GM21717 (cell line): ENCODE measurements at regions not wholly inside any gene's neighbourhood (a gene's known extent, or its start where the extent isn't known, plus 50 kb on each side); places are given as distances from the start of the nearest gene placed in this dataset.

ENCODE experiments used
- ATAC-seq: cut with Tn5 transposase; IDR thresholded peaks from one replicate; pipeline ENCODE4 v1.9.1; 2021; ENCODE audit warnings: mild to moderate bottlenecking, moderate library complexity; ENCODE audit not compliant: unreplicated experiment

DNA sequence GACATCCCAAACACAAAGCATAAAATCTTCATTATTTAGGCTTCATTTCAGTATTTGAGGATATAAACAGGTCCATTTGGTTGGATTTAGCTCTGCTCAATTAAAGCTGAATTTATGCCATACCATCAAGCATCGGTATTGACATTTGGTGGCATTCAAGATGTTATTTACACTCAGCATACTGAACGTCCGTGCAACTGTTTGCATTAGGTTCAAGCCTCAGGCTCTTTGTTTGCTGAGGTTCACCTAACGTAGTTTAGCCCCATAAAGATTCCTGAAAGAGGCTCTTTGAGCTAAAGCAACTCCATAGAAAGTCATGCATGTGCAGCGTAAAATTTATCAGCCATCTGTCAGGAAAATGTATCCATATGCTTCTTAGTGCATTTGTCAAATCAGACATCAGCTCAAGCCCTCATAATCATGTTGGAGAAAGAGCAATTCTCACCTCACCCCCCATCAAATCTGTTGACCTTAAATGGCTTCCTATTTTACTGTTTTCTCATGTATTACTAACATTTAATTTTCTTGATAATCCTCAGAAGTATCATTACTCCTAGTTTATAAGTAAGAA is 366.9 kb downstream of the EPHA4 start:
- ATAC-seq, result no peak

DNA sequence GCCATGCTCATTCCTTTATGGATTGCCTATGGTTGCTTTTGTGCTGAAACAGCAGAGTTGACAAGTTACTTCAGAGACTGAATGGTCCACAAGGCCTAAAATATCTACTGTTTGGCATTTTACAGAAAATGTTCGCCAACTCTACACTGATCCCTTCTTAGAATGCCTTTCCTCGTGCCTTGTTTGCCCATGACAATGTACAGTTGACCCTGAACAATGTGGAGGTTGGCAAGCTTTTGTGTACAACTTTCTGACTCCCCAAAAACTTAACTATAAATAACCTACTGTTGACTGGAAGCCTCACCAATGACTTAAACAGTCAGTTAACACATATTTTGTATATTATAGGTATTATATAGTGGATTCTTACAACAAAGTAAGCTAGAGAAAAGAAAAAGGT is 361.4 kb downstream of the EPHA4 start:
- no peak for ATAC-seq

DNA sequence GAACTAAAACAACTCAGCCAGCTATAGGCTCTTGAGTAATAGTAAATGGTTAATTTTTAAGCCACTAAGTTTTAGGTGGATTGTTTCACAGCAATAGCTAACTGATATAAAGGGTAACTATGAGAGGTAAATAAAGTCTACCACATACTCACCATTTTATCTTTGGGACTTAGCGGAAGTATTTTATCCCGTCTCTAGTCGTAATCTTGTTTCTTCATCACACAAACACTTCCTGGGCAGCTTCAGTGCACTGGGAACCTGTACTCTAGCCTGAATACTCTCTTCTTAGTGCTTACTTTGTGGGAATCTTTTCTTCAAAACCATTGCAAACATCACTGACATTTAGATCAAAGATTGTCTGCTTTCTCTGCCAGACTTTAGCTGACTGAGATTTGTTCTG is 360.5 kb downstream of the EPHA4 start:
- no peak for ATAC-seq

DNA sequence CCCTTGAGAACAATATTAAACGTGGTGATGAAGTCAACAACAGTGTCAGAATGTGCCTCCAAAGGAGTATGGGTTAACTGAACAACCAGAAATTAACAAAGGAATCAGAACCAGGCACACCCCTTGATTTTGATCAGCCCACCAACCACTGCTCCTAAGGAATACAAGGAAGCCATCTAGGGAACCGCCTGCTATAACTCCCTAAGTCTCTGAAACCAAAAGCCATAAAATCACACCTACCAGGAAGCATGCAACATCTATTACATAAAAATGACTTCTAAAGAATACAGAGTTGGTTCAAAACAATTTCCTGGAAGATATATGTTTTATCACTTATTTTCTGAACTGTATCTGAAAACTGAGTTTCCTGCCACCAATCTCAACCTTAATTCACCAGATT is 360.0 kb downstream of the EPHA4 start:
- ATAC-seq, result no peak

DNA sequence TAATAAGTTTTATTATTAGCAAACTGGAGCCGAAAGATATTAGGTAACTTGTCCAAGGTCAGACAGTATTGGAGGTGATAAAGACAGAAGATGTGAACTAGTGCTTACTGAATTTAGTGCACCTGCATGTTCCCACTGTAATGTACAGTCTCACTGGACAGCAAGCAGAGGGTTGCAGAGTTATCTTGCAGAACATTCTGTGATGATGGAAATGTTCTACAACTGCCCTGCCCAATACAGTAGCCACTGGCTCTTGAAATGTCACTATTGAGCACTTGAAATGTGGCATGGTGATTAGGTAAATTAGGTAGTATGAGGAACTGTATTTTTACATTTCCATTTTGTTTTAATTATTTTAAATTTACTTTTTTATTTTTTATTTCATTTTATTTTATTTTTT is 356.6 kb downstream of the EPHA4 start:
- ATAC-seq, result no peak

DNA sequence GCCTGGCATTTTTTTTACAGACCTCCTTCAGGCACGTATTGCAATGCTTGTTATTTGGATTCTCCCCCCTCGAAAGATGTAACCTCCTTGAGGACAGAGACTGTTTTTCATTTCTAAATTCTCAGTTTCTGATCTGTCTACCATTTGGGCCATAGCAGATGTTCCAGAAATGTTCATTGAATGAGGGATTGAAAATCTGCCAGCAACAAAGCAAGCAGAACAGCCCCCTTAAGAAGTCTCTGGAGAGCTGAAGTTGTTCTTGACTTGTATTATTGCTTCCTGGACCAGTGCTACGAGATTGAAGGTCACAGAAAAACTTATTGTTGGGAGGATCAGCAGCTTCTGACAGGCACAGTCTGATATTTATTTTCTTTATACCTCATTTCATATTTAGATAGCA is 355.5 kb downstream of the EPHA4 start:
- no peak for ATAC-seq

DNA sequence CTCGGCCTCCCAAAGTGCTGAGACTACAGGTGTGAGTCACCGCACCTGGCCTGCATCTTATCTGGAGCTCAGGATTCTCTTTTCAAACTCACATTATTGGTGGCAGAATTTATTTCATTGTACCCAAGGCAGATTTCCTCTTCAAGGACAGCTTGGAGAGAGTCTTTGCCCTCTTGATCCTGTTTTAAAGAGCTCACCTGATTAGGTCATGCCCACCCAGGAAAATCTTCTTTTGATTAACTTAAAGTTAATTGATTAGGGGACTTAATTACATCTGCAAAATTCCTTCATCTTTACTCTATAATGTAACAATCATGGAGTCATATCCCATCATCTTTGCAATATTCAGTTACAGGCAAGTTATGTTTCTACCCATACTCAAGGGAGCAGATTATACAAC is 346.4 kb downstream of the EPHA4 start:
- ATAC-seq, result no peak

DNA sequence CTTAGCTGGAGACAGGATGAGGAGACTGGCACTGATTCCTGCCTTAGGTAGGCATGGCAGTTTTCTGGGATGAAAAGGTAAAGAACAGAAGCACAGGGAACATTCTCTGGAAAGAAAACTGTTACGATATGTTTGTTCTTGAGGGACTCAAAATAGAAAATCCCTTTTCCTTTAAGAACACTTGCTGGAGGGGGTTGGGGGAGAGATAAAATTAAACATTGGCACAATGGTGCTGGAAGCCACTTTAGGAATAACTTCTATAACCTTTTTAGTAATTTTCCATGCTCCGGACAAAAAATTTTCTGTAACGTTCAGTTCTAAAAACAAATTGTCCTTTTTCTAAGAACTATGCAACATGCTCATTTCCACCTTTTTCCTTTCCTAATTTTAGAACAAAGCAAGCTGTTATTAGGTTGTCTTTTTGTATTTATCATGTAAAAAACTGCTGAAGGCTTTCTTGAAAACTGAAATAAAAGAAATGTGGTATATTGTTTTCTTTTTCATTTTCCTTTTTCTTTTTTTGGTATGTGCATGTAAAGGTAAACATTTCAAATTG is 343.8 kb downstream of the EPHA4 start:
- ATAC-seq, result no peak

DNA sequence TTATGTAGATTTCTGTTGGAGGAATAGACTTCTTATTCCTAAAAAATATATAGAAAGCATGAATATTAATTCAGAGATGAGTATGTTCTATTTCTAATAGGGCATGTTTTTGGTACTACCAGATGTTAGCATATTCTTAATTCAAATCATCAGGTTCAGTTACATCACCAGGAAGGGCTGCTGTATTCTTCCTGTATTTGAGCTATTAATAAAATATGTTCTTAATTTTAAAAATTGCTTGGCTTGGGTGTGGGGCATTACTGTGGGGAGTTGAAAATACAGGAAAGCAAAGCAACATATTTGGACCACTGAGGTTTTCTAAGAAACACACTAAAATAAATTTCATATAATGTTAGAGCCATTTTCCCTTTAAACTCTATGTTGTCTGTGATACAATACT is 343.0 kb downstream of the EPHA4 start:
- no peak for ATAC-seq

DNA sequence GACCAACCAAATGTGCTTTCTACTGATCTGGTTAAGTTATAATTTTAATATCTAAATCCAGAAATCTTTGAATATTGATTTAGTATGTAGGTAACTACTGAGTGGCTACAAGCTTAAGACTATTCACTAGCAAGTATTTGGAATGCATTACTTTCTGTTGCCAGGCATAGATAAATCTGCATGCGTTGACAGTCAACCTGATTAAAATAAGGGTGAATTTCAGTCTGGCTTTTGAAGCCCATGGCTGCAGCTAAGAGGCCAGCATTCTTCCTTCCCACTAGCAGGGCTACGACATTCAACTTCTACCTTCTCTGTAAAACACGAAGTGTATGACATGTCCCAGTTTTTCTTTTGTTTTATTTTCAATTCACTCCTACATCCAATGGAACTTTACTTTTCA is 340.6 kb downstream of the EPHA4 start:
- no peak for ATAC-seq

DNA sequence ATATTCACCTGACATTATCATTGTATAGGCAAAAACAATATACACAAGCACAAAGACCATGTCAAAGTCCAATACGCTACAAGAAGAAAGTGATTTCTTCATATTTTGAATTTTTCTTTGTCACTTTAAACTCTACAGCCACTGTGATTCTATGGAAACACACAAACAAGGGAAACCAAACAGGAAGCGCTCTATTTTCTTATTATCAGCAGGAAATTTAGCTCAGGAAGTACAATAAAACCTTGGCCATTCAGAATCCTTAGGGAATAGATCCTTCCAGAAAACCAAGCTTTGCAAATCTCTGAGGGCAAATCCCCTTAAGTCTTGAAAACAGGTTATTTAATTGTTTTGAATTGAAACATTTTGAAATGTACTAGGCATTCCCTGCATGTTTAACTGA is 336.2 kb downstream of the EPHA4 start:
- ATAC-seq, result no peak

DNA sequence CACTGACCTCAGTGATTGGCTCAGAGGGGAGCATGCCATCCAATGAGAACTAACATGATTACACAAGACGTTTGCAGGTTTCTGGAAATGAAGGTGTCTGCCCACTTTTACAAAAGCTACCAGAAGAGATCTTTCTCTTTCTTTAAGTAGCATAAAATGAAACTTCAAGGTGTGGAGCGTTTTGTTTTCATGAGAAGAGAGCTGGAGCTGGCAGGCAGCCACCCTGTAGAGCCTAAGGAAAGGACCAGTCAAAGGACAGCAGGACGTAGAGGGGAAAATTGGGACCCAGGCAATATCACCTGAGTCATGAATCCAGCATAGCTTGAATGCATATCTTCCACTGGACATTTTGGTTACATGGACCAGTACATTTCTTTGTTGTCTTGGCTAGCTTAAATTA is 331.0 kb downstream of the EPHA4 start:
- ATAC-seq, result no peak

DNA sequence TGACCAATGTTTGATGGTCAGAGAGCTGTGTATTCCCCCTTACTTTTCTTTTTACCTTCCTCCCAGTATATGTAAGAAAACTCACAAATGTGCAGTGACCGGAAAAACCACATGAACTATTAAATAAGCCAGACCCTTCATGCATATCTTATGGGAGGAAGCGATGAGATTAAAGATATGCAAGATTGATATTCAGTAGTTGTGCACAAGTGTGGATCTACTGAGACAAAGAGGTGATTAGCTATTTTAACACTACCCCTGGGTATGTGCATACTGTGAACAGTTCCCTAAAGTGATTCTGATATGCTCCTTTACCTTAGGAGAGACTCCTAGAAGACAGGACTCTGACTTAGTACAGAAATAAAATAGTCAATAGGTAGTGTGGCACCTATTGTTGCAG is 328.3 kb downstream of the EPHA4 start:
- ATAC-seq, result no peak

DNA sequence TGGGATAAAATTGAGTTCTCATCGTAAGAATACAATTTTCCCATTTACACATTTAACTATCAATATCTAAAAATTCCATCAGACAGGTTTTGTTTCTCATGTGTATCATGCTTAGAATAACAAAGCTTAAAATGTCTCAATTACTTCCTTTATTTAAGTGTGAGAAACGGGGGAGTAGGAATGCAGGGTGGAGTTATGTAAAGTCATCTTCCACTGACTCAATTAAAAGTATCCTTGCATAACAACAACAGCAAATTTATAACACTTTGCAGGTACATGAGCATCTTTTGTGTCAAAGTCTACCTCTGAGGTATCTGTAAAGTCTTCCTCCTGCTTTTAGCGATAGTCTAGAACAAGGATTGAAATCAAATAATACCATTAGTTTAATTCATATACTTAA is 327.1 kb downstream of the EPHA4 start:
- ATAC-seq, result no peak

DNA sequence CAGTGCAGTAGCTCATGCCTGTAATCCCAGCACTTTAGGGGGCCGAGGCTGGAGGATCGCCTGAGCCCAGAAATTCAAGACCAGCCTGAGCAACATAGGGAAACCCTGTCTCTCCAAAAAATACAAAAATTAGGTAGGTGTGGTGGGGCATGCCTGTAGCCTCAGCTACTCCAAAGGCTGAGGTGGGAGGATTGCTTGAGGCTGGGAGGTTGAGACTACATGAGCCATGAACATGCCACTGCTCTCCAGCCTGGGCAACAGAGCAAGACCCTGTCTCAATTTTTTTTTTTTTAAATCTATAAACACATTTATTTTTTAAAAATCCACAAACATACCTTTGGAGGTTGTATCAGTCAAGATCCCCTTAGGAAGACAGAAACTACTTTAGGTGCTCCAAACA is 326.3 kb downstream of the EPHA4 start:
- no peak for ATAC-seq

DNA sequence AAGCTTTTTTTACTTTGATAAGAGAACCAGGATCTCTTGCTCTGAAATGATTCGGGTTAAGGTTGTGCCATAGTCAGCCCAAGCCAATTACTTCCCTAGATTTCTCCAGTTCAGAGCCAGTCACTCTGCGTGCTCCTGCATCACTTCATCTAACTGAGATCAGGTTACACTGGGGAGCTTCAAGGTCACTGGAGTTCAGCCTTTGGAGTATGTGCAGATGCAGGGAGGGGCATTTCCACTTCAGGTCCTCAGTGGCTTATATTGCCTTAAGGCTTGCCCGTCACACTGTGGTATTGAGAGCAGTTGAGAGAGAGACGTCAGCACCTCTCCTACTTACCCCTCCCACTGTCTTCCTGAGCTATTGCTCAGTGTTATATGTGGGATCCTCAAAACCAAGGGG is 317.8 kb downstream of the EPHA4 start:
- ATAC-seq, result no peak

DNA sequence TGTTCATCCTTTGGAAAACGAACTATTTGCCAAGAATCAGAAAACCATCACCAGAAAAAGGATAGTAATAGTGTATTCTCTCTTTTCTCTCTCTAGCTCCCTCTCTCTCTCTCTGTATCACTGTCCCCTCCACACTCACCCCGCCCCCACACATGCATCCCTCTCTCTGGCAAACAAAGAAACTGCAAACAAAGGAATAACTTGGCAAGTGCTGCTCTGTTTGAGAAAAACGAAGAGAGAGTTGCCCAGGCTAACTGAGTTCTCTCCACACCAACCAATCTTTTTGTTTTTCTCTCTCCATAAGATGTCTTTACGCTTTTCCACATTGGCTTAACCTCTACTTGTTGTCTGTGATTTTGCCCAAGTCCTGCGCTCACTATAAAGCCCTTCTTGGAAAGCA is 316.2 kb downstream of the EPHA4 start:
- no peak for ATAC-seq

DNA sequence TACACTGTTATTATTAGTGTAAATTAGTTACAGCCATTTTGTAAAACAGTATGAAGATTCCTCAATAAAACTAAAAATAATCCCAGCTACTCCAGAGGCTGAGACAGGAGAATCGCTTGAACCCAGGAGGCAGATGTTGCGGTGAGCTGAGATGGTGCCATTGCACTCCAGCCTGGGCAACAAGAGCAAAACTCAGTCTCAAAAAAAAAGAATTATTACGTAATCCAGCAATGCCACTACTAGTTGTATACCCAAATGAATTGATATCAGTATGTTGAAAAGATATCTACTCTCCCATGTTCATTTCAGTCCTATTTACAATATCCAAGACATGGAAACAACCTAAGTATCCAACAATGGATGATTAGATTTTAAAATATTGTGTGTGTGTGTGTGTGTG is 313.6 kb downstream of the EPHA4 start:
- ATAC-seq, result no peak

DNA sequence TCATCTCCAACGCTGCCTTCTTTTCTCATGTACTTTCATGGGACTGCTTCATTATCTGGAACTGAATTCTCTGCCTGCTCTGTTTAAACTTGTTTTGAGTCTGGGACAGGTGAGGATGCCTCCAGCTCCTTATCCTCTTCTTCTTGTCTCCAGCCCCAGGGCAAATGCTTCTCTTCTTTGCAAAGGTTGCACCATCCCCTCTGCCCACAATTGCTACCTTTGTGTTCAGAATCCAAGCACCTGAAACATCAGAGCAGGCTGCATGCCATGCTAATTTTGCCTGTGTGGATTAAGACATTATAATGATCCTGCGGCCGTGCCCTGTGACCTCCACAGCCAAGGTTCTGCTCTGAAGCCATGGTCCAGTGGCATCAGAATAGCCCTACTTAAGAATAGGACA is 309.5 kb downstream of the EPHA4 start:
- ATAC-seq, result no peak

DNA sequence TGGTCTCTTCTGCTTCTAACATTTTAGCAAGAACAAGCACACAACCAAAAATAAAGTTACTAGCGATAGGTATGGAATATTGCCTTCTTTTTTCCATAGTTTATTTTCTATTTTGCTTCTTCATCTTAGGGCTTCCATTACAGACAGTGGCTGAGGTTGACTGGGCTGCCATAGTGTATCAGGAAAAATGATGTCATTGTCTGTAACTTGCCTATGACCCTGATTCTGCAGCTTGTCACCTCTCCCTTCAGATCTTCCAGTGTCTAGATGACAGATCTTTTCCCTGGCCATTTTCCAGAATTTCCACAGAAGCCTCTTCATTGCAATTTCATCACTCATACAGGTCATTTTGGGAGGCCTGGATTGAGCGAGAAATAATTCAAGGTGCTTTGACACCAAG is 308.5 kb downstream of the EPHA4 start:
- ATAC-seq, result no peak

DNA sequence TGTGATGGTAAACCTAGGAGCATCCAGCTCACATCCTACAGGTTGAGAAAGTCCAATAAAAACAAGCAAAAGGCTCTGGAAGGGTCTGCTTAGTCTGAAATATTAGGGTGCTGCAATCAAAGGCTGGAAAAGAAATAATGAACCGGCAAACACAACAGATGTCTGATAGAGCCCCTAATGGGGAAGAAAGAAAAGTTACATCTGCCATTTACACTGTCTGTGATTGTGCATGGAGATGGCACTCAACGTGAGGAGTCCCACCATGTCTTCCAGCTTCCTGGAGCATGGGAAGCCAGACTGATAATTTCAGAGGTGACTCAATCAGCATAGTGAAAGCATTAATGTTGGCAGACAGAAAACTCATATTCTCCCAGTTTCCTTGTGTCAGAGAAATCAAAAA is 307.8 kb downstream of the EPHA4 start:
- no peak for ATAC-seq

DNA sequence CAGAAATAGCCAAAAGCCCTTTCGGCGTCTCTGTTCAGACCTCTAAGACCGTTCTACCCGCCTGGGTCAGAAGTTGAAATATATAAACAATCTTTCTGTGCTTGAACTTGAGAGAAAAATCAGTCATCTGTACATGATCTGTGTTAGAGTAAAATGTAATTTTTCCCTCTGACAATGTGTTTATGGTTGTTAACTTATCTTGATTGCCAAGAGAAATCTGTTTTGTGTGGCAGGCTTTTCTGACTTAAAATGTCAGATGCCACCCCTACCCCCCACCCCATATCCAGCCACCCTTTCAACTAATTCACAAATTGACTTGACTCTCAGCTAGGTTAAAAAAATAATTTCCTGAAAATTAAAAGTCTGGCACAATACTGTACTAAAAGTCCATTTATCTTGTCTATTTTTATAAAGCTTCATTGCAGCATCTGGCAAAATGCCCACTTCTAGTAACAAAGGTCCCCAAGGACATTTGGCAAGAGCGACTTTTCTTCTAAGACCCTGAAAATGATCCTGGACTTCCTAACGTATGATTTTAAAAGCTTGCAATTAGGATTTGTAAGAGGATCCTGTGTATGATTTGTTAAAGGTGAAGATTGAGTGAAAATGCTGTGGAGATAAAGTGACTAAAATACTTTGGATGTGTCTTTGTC is 304.2 kb downstream of the EPHA4 start:
- ATAC-seq, result no peak

DNA sequence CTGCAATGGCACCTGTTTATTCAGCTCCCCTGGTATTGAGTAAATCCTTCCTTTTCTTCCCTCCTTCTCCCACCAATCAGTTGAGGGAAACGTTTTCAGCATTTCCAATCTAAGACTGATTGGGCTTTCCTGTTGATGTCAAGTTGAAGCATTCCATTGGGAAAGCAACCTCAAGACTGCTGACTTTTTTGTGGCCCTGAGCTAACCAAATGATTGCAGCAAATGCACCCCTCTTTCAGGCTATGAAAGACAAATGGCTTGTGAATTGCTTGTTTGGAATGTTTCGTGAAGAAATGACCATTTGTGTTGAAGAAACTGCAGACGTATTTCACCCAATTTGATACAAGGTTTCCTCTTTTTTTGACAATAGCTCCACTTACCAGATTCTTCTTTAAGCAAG is 303.5 kb downstream of the EPHA4 start:
- no peak for ATAC-seq
